HPDE6-E6E7 (cell line): ENCODE measurements at regions not wholly inside any gene's neighbourhood (a gene's known extent, or its start where the extent isn't known, plus 50 kb on each side); places are given as distances from the start of the nearest gene placed in this dataset.

ENCODE experiments used
- DNase-seq: peaks from one replicate; pipeline ENCODE4 v3.0.0; 2011; ENCODE audit warnings: missing footprints; ENCODE audit errors: extremely low spot score

DNA sequence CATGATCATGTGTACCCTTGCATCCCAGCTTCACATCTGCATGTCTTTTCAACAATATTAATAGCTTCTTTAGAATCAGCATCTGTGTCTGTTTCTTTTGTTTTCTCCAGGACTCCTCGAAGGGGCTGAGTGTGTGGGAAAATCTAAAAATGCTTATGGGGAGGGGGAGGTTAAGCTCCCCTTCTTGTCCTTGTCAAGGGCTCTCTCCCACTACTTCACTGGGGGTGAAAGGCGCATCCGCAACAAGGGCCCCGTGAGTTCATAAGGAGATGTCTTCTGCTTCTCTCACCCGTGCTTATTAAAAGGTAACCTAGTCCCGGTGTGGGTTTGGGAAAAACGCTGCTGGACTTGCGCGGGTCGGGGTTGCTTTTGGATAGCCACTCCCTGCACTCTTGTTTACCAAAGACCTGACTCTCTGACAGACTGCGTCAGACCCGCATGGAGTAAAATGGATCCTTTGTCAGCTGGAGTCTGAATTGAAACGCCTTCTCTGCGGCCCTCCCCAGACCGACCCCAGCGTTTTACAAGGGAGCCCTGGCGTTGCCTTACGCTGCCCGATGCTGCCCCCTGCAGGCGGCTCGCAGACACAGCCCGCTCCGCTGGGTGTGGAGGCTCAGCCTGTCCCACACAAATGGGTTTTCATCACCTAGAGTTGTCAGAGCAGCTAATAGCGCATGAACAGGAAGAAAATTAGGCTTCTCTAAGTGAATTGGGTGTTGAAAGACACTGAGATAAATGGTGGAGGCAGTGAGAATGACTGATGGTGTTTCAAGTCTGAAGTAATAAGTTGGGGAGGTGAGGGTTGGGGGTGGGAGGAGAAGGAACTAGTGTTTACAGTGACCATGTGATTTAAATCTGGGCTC lies 53.8 kb downstream of the IER5 start:
- DNase-seq = peak; percentile 76

DNA sequence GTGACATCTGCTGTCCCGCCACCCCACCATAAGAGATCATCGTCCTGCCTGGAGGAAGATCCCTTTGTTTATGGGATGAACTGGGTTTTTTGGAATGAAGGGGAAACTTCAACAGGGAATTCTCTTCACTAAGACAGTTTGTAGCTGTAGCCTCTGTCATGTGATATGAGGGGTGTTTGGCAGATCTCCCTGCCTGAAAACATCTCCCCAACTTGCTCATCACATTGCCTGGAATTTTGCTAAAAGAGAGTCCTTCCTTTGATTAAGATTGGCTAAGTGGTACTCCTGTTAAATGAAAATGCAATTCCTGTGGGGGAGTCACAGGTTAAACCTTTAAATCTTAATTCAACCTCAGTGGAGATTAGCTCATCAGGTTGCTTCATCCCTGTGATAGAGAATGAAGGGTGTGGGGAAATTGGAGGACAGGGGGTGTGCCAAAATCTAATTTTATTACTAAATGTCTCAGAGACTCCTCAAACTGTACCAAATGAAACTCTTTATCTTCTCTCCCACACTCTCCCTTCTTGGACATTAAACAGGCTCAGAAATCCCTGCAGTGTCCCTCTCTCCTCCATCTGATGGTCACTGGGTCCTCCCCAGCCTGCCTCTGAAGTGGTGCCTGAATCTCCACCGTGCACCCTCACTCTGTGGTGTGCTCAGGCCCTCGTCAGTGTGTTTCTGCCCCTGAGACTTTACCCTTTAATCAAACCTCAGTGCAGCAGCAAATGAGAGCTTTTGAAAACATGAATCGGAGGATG lies 54.8 kb downstream of the IER5 start:
- no peak for DNase-seq

DNA sequence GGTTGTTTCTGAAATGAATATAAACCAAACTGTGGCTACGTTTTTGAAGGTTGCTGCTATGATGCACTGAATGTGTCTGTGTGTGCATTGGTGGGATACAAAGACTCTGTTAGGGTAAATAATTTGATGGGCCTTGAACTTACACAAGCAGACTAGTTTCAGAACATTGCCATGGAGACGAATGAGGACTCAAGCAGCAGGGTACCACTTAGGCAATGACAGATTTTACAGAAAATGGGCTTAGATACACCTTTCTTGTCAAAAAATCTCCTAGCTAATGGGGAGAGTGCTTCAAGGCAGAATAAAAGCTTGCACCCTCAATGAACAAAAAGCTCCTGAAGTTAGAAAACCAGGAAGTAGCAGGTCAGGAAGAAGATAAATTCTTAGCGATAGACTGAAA lies 55.7 kb downstream of the IER5 start:
- no peak for DNase-seq

DNA sequence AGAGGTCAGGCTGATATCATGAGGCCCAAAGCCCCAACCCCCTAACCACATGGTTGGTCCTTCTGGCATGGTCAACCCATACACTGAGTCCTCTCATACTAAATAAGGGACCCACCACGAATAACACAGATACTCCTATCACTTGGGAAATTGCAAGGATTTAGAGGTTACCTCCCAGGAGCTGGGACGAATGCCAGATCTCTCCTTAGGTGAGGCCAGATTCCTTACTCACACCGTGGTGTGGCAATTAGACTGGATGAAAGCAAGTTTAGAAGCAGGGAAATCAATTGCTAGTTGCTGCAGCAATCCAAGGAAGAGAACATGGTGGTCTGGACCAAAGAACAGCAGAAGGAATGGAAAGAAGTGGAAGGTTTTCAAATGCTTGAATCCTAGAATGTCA lies 60.1 kb downstream of the IER5 start:
- DNase-seq = no peak

DNA sequence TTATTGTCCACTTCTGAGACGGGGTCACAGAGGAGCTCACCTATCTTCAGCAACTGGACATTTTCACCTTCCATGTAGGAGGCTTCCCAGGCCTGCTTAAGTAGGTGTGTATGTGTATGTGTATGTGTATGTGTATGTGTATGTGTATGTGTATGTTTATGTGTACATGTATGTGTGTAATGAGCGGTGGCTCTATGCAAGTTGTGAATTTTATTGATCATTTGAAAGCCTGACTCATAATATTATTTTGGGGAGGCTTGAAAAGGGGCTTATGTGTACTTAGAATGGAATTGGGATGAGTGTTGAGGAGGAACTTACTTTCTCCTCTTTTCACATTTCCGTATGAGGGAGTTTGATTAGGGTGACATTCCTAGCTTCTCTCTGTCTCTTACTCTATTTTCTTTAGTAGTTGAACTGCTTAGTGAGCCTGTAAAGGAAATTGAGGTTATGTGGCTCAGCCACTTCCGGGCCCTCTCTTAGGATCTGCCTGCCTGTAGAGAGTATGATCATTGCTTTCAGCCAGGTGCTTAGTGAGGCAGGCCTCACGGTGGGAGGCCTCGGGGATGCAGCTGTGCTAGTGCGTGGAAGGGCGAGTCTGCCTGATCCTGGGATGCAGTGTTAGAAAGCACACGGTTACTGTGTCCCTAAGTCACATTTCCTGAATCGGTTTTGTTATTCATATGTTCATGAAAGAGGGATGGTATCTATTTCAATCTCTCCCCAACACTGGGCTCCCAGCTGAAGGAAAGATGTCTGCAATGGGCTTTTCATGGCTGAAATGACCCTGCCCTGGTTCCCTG lies 61.0 kb downstream of the IER5 start:
- DNase-seq = no peak

DNA sequence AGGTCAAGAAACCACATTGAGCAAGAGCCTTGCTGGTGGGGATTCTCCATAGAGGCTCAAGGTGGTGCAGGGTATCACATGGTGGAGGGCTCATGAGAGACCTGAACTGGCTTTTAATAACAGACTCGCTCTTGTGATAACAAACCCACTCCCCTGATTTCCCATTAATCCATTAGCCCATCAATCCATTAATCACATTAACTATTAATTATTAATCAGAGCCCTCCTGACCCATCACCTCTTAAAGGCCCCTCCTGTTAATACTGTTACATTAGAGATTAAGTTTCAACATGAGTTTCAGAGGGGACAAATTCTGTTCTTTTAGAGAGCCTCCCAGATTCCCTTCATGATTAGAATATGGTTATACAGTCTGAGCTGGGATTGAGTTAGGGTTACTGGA lies 61.8 kb downstream of the IER5 start:
- no peak for DNase-seq

DNA sequence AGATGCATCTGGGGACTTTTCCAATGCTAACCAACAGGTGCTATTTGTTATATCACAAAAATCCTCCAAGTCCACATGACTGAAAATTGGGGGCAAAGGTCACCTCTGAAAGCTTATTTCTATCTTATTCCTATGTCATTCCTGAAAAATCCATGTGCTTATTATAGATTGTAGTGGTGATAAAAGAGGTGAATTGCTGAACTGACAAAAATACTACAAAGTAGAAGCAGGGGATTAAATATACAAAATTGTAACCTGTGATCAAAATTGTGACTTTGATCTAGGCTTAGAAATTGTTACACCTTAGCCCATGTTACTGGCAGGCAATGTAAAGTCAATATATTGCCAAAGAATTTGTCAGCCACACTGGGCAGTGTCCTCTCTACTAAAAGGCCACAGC lies 62.3 kb downstream of the IER5 start:
- DNase-seq = no peak

DNA sequence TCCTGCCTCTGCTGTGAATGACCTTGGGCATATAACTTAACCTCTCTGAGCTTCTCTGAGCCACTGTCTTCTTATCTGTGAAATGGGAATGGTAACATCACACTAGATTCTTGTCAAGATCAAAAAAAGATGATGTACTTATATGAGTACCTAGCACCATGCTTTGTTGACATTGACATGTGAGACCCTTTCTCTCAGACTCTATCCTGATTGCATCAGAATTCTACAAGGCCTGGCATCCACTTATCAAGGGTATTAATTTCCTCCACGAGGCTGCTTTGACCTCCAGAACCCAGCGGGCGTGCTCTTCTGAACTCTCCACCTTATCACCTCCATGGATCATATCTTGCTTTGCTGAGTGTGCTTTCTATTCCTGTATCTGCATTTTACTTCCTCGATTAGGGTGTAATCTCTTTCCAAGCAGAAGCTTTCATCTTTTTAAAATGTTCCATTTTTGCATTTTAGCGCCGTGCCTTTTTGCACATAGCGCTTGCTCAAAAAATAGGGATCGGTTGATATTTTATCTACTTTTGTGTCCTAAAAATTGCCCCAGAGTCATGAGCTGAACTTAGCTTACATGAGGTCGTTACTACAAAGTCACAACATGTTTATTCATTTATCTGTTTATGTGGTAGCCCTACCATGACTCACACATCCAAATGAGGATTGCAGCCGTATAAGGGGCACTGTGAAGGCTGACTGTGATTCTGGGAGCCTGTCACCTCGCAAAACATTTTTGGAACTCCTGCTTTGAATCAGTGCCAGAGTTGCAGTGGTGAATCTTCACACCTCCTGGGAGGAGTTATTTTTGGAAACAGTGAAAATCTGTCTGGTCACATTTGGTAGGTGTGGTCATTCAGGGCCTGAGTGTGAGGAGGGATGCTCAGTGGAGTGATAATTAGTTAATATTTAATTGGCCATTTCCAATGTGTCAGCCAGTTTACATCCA lies 63.2 kb downstream of the IER5 start:
- DNase-seq = no peak

DNA sequence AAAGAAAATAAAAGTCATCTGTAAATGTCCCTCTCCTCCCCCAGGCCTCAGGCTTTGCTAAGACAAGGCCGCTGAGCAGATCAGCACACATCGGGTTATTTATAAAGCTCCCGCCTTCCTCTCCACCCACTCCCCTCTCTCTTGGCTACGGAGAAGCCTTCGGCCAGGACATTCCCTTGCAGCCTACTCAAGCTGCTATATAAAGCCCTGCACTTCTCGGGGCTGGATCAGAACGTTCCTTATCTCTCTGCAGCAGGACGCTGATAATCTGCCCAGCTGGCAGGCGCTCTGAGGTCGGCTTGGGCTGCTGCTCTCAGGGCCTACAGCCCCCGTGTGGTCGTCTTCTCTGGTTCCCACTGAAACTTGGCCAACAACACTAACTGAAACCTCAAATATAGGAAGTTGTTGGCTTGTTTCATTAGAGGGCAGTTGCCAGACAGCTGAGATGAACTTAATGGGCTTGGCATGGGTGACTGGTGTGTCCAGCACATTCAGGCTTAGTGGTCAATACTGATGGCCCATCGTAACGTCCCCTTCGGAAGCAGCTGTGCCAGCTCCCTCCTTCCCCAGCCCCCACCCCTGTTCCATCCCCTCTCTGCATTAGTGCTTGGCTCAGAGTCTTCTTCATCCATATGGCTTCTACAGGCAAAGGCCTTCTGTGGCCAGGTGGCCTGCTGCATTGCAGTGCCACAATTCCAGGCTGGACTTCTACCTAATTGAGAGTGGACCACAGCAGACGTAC lies 64.6 kb downstream of the IER5 start:
- DNase-seq = no peak

DNA sequence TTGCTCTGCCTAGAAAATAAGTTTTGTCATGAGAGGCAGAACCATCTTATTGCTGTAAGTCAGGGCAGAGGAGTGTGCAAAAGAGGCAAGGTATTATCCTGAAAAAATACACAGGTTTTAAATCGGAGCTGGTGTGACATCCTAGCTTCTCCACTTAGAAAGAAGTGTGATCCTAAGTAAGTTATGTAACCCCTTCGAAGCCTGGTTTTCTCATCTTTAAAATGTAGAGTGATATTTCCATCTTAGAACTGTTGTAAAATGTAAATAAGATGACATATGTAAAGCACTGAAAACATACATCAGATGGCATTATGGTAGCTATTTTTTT lies 65.1 kb downstream of the IER5 start:
- DNase-seq = no peak

DNA sequence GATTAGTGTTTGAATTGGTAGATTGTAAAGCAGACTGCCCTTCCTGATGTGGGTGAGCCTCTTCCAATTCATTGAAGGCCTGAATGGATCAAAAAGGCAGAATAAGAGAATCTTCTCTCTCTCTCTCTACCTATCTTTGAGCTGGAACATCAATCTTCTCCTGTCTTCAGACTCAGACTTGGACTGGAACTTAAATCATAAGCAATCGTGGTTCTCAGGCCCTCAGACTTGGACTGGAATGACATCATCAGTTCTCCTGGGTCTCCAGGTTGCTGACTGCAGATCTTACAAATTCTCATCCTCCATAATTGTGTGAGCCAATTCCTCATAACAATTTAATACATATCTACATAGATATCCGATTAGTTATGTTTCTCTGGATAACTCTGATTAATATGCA lies 66.8 kb downstream of the IER5 start:
- no peak for DNase-seq

DNA sequence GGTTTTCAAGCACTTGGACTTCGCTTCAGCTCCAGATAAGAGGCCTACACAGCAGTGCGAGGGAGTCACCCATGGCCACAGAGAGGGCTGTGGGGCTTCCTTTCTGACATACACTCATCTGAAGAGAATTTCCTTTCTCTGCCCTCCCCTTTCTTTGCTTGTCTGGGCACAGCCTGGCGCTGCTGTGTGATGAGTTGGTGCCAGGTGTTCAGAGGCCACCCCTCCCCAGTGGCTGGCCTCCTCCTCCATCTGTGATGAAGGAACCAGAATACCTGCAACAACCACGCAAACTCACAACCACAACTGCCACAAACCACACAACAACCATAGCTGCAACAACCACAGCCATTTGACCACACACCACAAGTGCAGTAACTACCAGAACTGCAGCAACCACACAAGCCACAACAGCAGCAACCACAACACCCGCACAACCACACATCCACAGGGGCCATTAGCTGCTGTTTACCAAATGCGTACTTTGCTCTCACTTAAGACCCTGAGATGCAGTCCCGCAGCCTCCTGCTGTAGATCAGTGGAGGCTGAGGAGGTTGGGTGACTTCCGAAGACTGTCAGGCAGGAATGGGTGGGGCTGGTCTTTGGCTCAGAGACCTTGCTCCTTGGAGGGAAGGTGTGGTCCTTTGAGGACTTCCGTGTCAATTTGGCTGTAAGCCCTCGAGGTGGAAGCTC lies 71.1 kb downstream of the IER5 start:
- peak; percentile 98 for DNase-seq

DNA sequence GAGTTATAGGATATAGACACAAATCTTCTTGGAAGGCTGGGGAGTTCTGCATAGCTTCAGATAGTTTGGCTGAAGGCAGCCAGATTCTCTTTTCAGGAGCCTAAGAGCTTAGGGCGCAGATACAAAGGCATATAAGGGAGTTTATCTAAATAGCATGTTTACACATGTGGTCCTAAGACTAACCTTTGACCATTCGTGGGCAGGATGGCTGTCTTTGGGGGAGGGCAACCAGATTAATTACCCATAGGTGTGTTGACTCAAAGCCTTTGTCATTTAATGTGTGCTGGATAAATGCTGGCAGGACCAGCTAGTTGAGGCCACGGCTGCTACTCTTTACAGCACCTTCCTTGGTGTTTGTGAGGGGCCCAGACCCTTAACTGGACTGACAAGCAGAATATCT lies 71.8 kb downstream of the IER5 start:
- DNase-seq = no peak

DNA sequence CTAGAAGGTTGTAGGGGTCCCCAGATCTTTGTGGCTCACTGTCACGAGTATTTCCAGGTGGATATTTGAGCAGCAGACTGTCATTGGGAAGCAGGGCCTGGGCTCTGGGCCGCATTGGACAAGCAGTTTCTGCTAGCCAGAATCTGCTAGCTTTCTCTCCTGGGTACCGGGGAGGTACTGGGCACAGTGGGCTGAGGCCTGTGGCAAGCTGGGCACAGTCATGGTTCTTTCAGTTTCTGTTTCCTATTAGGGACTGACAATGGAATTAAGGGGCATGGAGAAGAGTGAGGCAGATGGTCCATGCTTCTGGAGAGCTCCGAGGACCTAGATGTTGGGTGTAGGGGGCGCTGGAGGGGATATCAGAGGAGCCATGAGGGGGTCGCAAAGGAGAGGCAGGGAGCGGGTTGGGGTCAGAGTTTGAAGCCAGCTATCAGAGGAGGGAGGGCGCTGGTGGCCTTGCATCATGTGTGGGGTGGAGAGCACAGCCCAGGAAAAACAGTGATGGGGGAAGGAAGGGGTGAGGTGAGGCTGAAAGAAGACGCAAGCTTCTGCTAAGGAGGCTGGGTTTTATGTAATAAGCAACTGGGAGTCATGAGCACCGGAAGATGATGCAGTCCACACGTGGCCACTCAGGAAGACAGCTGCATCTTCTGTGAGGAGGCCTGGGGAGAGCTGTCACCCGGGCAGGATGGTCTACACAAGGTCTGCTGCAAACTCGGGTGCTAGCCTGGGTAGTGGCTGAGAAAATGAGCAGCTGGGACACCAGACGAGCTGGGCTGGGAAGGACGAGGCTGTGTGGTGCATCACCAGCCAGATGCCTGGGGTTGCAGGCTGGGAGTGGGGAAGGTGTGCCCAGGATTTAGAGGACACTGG lies 72.7 kb downstream of the IER5 start:
- no peak for DNase-seq

DNA sequence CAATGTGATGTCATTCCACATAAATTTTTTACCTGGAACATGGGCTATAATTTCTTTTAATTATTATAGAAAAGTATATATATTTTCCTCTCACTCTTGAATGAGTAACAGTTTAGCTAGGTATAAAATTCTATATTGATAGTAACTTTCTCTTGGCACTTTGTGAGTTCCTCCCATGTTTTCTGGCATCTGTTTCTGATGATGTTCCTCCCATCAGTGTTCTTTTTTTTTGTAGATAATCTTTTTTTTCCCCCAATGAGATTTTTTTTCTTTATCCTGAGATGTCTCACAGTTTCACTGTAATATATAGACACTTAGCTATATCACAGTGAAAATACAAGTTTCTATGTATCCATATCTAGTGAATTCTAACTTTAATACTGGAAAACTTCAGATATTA lies 75.2 kb downstream of the IER5 start:
- no peak for DNase-seq

DNA sequence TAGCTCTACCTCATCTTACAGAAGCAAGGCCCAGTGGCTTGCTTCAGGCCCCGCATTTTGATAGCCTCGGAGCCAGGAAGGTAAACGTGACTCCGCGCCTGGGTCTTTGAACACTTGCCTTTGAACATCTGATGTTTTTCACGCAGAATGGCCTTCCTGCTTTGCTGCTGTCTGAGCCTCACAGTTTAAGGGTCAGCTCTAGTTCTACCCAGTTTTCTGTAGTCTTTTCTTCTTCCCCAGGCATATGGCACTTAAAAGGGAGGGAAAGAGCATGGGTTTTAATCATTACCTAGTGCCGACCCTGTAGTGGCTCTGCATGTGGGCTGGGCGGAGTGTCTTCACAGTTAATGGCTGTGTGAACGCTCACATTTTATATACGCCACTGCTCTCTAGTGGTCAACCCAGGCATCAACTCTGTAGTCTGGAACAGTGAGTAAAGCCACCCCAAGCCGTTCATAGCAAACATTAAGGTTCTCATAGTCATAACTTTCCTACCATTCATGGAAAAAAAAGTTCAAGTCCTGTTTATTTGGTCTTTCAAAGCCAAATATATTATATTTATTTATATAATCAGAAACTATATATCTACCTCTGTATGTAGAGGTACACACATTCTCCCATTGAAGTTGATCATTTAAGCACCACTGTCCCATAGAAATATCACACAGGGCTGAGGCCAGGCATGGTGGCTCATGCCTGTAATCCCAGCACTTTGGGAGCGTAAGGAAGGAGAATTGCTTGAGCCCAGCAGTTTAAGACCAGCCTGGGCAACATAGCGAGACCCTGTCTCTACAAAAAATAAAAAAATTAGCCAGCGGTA lies 78.1 kb downstream of the IER5 start:
- peak; percentile 71 for DNase-seq

DNA sequence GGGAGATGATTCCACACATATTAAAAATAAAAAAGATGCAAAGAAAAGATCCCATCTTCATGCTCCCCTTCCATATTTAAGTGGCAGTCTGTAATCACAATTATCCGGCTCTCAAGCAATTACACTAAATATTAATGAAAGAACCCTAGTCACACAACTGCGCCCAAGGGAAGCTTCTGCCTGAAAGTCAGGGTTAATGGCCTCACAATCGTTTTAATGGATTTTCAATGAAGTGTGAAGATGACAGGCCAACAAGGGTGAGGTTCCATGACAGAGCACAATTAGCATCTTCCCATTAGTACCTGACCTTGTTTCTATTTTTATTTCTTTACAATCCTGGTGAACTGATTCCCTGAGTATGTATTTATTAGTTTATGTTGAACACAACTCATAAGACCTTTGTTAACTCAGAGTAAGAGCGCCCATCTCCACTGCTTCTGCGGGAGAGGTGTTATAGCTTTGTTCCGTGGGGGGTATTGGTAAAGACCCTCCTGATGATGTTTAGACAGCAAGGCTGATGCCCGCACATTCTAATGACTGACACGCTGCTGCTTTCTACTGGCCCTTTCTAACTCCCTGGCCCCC lies 80.9 kb downstream of the IER5 start:
- DNase-seq = no peak

DNA sequence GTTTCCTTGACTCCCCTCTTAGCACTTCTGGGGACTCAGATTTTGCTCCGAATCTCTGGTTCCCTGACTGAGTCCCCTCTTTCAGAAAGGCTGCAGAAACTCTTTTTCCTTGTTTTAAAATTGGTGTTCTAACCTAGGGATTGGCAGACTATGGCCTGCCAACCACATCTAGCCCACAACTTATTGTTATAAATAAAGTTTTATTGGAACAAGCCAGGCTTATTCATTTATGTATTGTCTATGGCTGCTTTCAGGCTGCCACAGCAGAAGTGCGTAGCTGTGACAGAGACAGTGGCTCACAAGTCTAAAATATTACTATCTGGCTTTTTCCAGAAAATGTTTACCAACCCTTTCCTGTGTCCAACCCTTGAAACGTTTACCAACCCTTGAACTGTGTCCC lies 81.7 kb downstream of the IER5 start:
- no peak for DNase-seq
